NOMO-1 treated with DMSO at 0.1 percent for 48 hours (cell line): ENCODE measurements at regions not wholly inside any gene's neighbourhood (a gene's known extent, or its start where the extent isn't known, plus 50 kb on each side); places are given as distances from the start of the nearest gene placed in this dataset.

Experiments used
- DNase-seq: peaks from one replicate; lab custom pipeline; 2025; ENCODE audit not compliant: unreplicated experiment; lab: John Stamatoyannopoulos, UW

GRCh38 chr13:54150851-54151250 is 1122.2 kb downstream of the OLFM4 start:
- no peak for DNase-seq

DNA sequence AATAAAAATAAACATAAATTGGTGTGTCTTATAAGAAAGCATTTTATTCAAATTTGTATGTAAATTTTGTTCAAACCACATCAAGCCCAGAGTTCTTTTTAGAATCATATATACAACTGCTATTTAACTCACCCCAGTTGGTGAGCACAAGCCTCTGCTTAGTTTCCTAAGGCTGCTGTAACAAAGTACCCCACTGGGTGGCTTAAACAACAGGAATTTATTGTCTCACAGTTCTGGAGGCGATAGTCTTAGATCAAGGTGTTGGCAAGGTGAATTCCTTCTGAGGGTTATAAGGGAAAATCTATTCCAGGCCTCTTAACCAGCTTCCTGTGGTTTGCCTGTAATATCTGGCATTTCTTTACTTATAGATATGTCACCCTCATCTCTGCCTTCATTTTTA is 1133.5 kb downstream of the OLFM4 start:
- no peak for DNase-seq

GRCh38 chr13:54165581-54166215 is 1137.1 kb downstream of the OLFM4 start:
- no peak for DNase-seq

GRCh38 chr13:54173996-54174395 is 1145.4 kb downstream of the OLFM4 start:
- no peak for DNase-seq

GRCh38 chr13:54175466-54175865 is 1146.9 kb downstream of the OLFM4 start:
- DNase-seq = no peak

DNA sequence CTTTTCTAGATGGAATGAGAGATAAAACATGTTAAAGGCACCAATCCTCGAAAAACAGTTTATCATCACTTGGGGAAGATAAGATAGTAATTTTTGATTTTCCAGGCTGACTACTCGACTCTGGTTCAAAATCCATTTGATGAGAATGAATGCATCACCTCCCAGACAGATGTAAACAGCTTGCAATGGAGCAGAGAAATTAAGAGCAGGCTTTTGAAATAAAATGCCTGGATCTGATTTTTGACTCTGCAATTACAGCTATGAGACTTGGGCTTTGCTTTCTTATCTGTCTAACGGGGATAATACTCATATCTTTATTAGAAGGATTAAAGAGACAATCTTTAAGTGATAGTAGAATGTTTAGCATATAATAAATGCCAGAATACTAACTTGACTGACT is 1148.9 kb downstream of the OLFM4 start:
- no peak for DNase-seq

DNA sequence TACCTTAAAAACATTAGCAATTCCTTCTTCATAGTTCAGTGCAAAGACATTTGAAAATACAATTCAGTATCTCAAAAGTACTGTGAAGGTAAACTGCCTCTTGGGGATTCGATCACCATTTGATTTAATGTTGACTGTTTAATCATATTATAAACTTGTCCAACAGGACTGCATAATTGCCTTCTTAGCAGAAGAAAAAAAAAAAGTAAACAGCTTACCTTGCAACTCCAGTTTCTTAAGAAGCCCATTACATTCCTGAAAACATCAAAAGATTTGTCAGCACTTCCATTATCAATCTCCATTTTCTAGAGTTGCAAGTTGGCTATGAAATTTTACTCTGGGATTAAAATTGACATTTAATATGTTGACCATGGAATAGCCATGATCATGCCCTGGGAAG is 1154.6 kb downstream of the OLFM4 start:
- DNase-seq = no peak

DNA sequence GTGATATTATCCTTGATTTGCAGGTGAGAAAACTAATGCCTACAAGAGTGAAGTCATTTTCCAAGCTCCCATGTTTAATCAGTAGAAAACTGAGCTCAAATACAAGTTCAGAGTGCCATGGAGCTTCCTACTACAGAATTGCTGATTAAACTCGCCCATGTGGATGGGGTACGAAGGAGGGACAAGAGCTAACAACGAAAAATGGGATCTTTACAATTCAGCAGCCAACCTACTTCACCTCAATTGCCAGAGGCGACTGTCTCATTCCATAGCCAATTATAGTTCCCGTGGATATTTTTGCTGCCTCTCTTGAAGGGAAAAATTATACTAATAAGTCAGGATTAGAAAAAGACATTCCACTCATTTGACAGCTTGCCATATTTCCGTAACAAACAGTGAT is 1155.1 kb downstream of the OLFM4 start:
- no peak for DNase-seq

GRCh38 chr13:54184576-54184975 is 1156.0 kb downstream of the OLFM4 start:
- DNase-seq = no peak

- DNase-seq = no peak
Observed at GRCh38 chr13:54185101-54185500, 1156.5 kb downstream of the OLFM4 start.

GRCh38 chr13:54185785-54186184 is 1157.2 kb downstream of the OLFM4 start:
- no peak for DNase-seq

GRCh38 chr13:54187461-54187860 is 1158.8 kb downstream of the OLFM4 start:
- no peak for DNase-seq

GRCh38 chr13:54194233-54195024 is 1165.8 kb downstream of the OLFM4 start:
- DNase-seq = no peak

- no peak for DNase-seq
Observed at GRCh38 chr13:54196684-54197083, 1168.1 kb downstream of the OLFM4 start.

GRCh38 chr13:54198911-54199310 is 1170.3 kb downstream of the OLFM4 start:
- no peak for DNase-seq

- no peak for DNase-seq
Observed at GRCh38 chr13:54206626-54207025, 1178.0 kb downstream of the OLFM4 start.

DNA sequence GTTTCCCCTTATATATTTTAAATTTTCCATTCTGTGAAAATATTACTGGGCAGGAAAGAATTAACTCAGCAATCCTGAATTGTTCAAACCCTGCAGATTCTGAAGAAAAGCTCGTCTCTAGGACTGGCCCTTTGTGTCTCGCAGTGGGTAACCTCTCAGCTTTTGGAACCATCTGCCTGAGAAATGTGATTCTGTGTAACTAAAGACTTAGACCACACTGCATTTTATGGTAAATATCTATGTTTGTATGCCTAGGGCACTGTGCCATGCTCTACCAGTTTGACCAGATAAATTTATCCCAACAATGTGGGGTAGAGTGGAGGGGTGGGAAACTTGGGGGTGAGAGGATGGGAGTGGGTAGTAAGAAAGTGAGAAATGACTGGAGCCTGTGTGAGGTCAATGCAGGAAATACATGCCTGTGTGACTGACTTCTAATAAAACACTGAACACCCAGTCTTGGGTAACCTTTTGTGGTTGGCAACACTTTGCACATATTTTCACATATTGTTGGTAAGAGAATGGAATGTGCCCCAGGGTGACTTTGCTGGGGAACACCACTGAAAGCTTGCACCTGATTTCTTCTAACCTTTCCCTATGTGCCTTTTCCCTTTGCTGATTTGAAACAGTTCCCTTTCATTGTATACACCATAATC is 1181.9 kb downstream of the OLFM4 start:
- DNase-seq = no peak

- DNase-seq = no peak
Observed at GRCh38 chr13:54216221-54216620, 1187.6 kb downstream of the OLFM4 start.

DNA sequence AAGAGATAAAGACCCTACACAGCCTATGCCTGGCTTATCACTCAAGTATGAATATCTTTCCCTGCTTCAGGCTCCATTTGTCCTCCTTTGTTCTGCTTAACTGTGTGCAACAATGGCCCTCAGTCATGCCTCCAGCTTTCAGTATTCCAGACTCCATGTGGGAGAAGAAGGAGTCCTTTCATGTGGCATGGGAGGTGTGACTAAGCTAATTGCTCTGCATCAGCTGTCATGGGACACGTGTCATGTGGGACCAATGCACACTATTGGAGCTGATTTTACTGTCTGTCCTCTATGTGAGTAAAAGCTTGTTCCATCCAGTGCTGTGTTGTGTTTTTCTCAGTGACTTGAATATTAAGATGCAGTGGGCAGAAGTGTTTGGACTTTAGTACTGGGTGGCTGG is 1198.3 kb downstream of the OLFM4 start:
- DNase-seq = no peak

GRCh38 chr13:54232700-54233099 is 1204.1 kb downstream of the OLFM4 start:
- no peak for DNase-seq

DNA sequence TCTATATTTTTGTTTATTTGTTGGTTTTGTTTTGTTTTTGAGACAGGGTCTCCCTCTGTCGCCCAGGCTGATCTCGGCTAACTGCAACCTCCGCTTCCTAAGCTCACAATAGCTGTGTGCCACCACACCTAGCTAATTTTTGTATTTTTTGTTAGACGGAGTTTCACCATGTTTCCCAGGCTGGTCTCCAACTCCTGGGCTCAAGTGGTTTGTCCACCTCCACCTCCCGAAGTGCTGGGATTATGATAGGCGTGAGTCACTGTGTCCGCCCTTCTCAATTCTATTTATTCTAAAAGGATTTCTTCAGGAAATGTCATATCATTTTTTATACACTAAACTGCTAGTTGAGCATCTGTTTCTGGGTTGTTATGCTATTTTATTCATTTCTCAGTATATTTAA is 1206.0 kb downstream of the OLFM4 start:
- DNase-seq = no peak

- no peak for DNase-seq
Observed at GRCh38 chr13:54241719-54242118, 1213.1 kb downstream of the OLFM4 start.
